Endothelial cell of umbilical vein (primary cell): ENCODE measurements at regions not wholly inside any gene's neighbourhood (a gene's known extent, or its start where the extent isn't known, plus 50 kb on each side); places are given as distances from the start of the nearest gene placed in this dataset.

Source experiments
- BruUV-seq: library from RNA; stranded (reverse); fragments of 400-500 nt; replicated peaks from 2 replicates; lab custom pipeline; 2021; lab: Mats Ljungman, UMichigan
- CTCF ChIA-PET: fragments of 300-600, 350-600 bp; sonication (Branson Sonifier 250); formaldehyde crosslinking; loops from one replicate; lab custom pipeline; 2021; ENCODE audit warnings: antibody characterized with exemption, inconsistent platforms; lab: Charles Lee
- POLR2A ChIA-PET: fragments of 300-600, 350-600 bp; sonication (Branson Sonifier 250); formaldehyde crosslinking; loops from one replicate; lab custom pipeline; 2021; ENCODE audit warnings: antibody characterized with exemption, inconsistent platforms; lab: Charles Lee
- DNase-seq: peaks from one replicate; pipeline ENCODE4 v3.0.0-alpha.2; 2011; ENCODE audit warnings: low read depth, low spot score
- FAIRE-seq: peaks from 2 replicates; lab custom pipeline; 2011; peaks lifted over from hg19 to GRCh38; lab: Jason Lieb, UNC
- H2AFZ ChIP-seq: 2 replicates; pipeline ENCODE4 v1.6.0; 2012; ENCODE audit warnings: low read depth, low read length, control low read depth, inconsistent platforms
- H3K27ac ChIP-seq: 2 replicates; pipeline ENCODE4 v1.5.1; 2011; ENCODE audit warnings: low read depth, mild to moderate bottlenecking, control low read depth, low read length, moderate library complexity; ENCODE audit not compliant: insufficient read depth
- H3K27me3 ChIP-seq, 2 experiments: 2 replicates each; pipeline versions ENCODE4 v1.6.0 to v1.6.1; 2011; ENCODE audit warnings: low read length in 2 of 2, mixed read lengths in 1 of 2; ENCODE audit not compliant: control insufficient read depth in 2 of 2, insufficient read depth in 2 of 2
- H3K36me3 ChIP-seq, 2 experiments: 2 replicates in 1 of 2; 3 replicates in 1 of 2; pipeline ENCODE4 v1.5.1; 2011; ENCODE audit warnings: low read length in 2 of 2, mild to moderate bottlenecking in 1 of 2, moderate library complexity in 1 of 2; ENCODE audit not compliant: control insufficient read depth in 2 of 2, insufficient read depth in 2 of 2; ENCODE audit errors: extremely low read depth in 1 of 2
- H3K4me1 ChIP-seq: 3 replicates; pipeline ENCODE4 v1.5.1; 2011; ENCODE audit warnings: mild to moderate bottlenecking, low read length; ENCODE audit not compliant: control insufficient read depth, insufficient read depth; ENCODE audit errors: extremely low read depth
- H3K4me2 ChIP-seq: 2 replicates; pipeline ENCODE4 v1.6.1; 2011; ENCODE audit warnings: low read length, control low read depth, mixed read lengths; ENCODE audit not compliant: insufficient read depth
- H3K4me3 ChIP-seq, 3 experiments: fragments of 200-600 bp in 1 of 3; sonication (generic), shearing (Covaris generic) in 1 of 3; replicated peaks in 1 of 3; 2 replicates each; pipeline ENCODE4 v1.5.1; 2011 to 2016; ENCODE audit warnings: control low read depth in 3 of 3, low read length in 3 of 3, mild to moderate bottlenecking in 2 of 3, inconsistent platforms in 1 of 3, low read depth in 1 of 3, moderate library complexity in 1 of 3; ENCODE audit not compliant: insufficient read depth in 1 of 3
- H3K79me2 ChIP-seq: 2 replicates; pipeline ENCODE4 v1.6.0; 2012; ENCODE audit warnings: low read length, inconsistent platforms; ENCODE audit not compliant: control insufficient read depth, insufficient read depth
- H3K9ac ChIP-seq: replicated peaks from 2 replicates; pipeline ENCODE3; 2011; ENCODE audit warnings: low read length, control low read depth; ENCODE audit not compliant: insufficient read depth; ENCODE audit errors: extremely low read depth
- H3K9me1 ChIP-seq: replicated peaks from 3 replicates; pipeline ENCODE4 v1.6.0; 2011; ENCODE audit warnings: mild to moderate bottlenecking, low read length; ENCODE audit not compliant: control insufficient read depth, insufficient read depth; ENCODE audit errors: extremely low read depth
- H3K9me3 ChIP-seq: replicated peaks from 2 replicates; pipeline ENCODE4 v1.5.1; 2012; ENCODE audit warnings: low read length, inconsistent platforms; ENCODE audit not compliant: control insufficient read depth, insufficient read depth
- H4K20me1 ChIP-seq: replicated peaks from 2 replicates; pipeline ENCODE3; 2011; ENCODE audit warnings: mild to moderate bottlenecking, low read length; ENCODE audit not compliant: control insufficient read depth, insufficient read depth; ENCODE audit errors: extremely low read depth
- CTCF ChIP-seq, 2 donors: IDR thresholded peaks; 1 replicate in 1 of 2; 2 replicates in 1 of 2; pipeline ENCODE4 v1.5.1; 2011; ENCODE audit warnings: low read length in 2 of 2, mild to moderate bottlenecking in 2 of 2, moderate library complexity in 2 of 2, control low read depth in 1 of 2, inconsistent platforms in 1 of 2, low read depth in 1 of 2; ENCODE audit not compliant: insufficient read depth in 1 of 2; ENCODE audit errors: extremely low read depth in 1 of 2
- EZH2 ChIP-seq: IDR thresholded peaks from 2 replicates; pipeline ENCODE4 v1.6.1; 2012; ENCODE audit warnings: borderline replicate concordance, low read depth, mild to moderate bottlenecking, moderate library complexity, low read length, inconsistent platforms; ENCODE audit not compliant: severe bottlenecking
- FOS ChIP-seq: IDR thresholded peaks from 2 replicates; pipeline ENCODE4 v1.6.1; 2011; ENCODE audit warnings: mild to moderate bottlenecking, low read length, moderate library complexity, borderline replicate concordance; ENCODE audit not compliant: insufficient read depth
- GATA2 ChIP-seq: IDR thresholded peaks from 2 replicates; pipeline ENCODE4 v1.7.0; 2011; ENCODE audit warnings: low read depth, mild to moderate bottlenecking, moderate library complexity, mixed read lengths, low read length; ENCODE audit not compliant: insufficient read length, insufficient read depth
- JUN ChIP-seq: IDR thresholded peaks from 2 replicates; pipeline ENCODE4 v1.6.1; 2011; ENCODE audit warnings: borderline replicate concordance, low read depth; ENCODE audit not compliant: insufficient read length, insufficient read depth
- MAX ChIP-seq: IDR thresholded peaks from 2 replicates; pipeline ENCODE4 v1.6.1; 2011; ENCODE audit not compliant: insufficient read depth, insufficient read length
- MYC ChIP-seq: IDR thresholded peaks from one replicate; pipeline ENCODE4 v1.6.1; 2011; ENCODE audit warnings: mild to moderate bottlenecking, low read depth, low read length
- POLR2A ChIP-seq: IDR thresholded peaks from 2 replicates; pipeline ENCODE4 v1.6.1; 2012; ENCODE audit warnings: low read depth, mild to moderate bottlenecking, control low read depth, low read length
- POLR2AphosphoS5 ChIP-seq: IDR thresholded peaks from 2 replicates; pipeline ENCODE4 v1.6.1; 2012; ENCODE audit warnings: low read depth, mild to moderate bottlenecking, control low read depth, low read length, moderate library complexity; ENCODE audit not compliant: insufficient read depth
- dilution Hi-C: fragments of 300-500 bp; cut with MboI; formaldehyde crosslinking; loops from one replicate; pipeline ENCODE4 v1.15.0; 2019; ENCODE audit warnings: low sequenced_read_pairs; ENCODE audit not compliant: extremely low pct_ligation_motif_present
- intact Hi-C: fragments of 100-400 bp; cut with micrococcal nuclease; formaldehyde crosslinking; loops from one replicate; pipeline ENCODE4 v1.10.0; 2022

GRCh38 chr9:89720696-89721175, 115.9 kb downstream of the GADD45G start:
- H3K9me1 ChIP-seq = no peaks in the 10 kb centered on the region
- no peak overlapping the region for H3K9ac ChIP-seq
- no peak for TF ChIP-seq JUN
- no peak for TF ChIP-seq GATA2
- no peak for TF ChIP-seq CTCF (IDR thresholded peaks at IDR 0.05; ENCODE audit: extremely low read depth in 1 of 2, insufficient read depth in 1 of 2, low read depth in 1 of 2, low read length in 2 of 2)
- TF ChIP-seq FOS = no peak
- TF ChIP-seq EZH2 = no peak
- TF ChIP-seq POLR2AphosphoS5 = no peak
- TF ChIP-seq POLR2A = no peak
- TF ChIP-seq MYC = no peak
- no peak for TF ChIP-seq MAX
- CTCF ChIA-PET = no interaction called here
- H3K36me3 ChIP-seq = no peaks in the 10 kb centered on the region
- no peaks in the 10 kb centered on the region for H3K27me3 ChIP-seq
- no peaks in the 10 kb centered on the region for H4K20me1 ChIP-seq
- H3K9me3 ChIP-seq = no peaks in the 10 kb centered on the region
- H3K4me1 ChIP-seq = no peaks in the 10 kb centered on the region
- H3K79me2 ChIP-seq = no peaks in the 10 kb centered on the region
- FAIRE-seq (no peak), DNase-seq (no peak)
- H3K4me3 ChIP-seq = no peak overlapping the region
- BruUV-seq = no TSS peak
- intact Hi-C loops (no loop called here), dilution Hi-C loops (no loop called here)
- POLR2A ChIA-PET = no interaction called here
- no peak overlapping the region for H2AFZ ChIP-seq
- no peak overlapping the region for H3K27ac ChIP-seq
- H3K4me2 ChIP-seq = no peak overlapping the region
